Activated T-cell treated with anti-CD3 and anti-CD28 coated beads for 48 hours (primary cell): ENCODE measurements at regions not wholly inside any gene's neighbourhood (a gene's known extent, or its start where the extent isn't known, plus 50 kb on each side); places are given as distances from the start of the nearest gene placed in this dataset.

Source experiments
- DNase-seq: peaks from one replicate; pipeline ENCODE4 v3.0.0-alpha.2; 2020; ENCODE audit warnings: low read depth

- no peak for DNase-seq
Observed at GRCh38 chr5:165201369-165201768, 1696.0 kb downstream of the MAT2B start.

GRCh38 chr5:165201771-165202518 lies 1696.5 kb downstream of the MAT2B start:
- no peak for DNase-seq

DNA sequence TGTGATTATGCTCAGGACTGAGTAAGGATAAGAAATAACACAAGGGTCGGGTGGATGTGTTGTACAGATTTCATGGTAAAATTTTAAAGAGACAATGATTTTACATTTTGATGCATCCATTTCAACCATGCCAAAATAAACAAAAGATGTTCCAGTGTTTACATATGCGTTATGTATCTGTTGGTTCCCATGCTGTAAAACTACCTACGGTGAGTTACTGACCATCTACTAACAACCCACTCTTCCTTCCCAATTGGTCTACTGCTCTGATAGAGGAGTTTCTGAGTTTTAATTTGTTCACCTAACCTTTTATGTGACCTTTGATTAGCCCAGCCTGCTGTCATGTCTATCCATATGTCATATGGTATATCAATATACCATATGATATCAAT lies 1697.1 kb downstream of the MAT2B start:
- DNase-seq: no peak

- DNase-seq: no peak
Observed at GRCh38 chr5:165209101-165209727, 1703.8 kb downstream of the MAT2B start.

DNA sequence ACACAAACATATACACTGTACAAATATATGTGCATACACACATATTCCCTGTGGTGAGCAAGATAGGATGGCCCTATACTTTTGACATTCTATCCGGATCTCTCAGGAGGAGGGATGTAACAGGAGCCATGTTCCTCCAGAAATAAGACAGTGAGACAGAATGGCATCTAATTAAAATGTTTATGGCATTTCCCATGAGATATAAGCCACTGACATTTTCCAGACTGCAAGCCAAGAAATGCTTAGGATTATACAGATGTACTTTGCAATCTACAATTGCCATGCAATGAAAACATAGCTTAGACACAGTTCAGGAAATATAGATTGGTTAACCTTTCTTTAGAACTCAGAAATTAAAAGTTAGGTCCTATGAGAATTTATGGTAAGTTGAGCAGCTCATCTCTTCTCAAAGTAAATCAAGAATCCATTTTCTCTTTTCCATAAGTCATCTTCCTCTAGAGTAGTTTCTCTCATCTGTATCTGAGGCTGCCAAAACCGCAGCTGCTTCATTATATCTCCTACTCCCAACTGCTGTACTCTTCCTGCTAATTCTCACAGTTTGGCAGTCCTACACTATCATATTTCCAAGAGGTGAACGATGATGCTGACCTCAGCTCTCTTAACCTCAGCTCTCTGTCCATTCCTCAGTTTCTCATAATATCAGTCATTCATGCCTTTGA lies 1719.1 kb downstream of the MAT2B start:
- no peak for DNase-seq

- DNase-seq: no peak
Observed at GRCh38 chr5:165227515-165227914, 1722.1 kb downstream of the MAT2B start.

GRCh38 chr5:165228184-165228583 lies 1722.8 kb downstream of the MAT2B start:
- no peak for DNase-seq

DNA sequence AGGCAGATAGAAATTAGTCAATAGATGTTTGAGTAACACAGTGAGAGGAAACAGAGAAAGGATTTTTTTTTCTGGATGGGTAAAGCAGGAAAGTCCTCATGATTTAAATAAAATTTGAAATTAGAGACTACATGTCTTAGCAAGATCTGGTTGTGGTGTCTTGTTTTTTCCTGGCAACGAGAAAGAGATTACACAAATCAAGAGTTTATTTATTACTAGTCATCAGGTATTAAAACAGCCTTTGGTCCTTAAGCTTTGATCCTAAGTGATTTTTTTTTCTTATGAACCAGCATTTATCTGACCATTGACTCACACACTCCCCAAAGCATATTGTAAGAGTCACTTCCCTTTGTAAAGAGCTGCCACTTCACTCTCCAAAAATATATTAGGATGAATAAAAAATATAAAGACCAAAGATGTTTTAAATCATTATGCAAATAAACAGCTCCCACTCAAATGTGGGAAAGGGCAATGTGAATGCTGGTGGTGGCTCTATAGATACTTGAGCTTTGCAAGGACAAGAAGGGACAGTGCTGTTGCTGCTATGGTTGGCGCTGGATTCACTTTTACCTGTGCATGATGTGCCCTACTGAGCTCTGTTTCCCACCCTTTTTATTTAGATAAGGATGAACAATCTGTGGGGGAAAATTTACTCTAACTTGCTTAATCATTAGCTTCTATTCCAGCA lies 1726.5 kb downstream of the MAT2B start:
- no peak for DNase-seq

- DNase-seq: no peak
Observed at GRCh38 chr5:165232509-165233028, 1727.2 kb downstream of the MAT2B start.

DNA sequence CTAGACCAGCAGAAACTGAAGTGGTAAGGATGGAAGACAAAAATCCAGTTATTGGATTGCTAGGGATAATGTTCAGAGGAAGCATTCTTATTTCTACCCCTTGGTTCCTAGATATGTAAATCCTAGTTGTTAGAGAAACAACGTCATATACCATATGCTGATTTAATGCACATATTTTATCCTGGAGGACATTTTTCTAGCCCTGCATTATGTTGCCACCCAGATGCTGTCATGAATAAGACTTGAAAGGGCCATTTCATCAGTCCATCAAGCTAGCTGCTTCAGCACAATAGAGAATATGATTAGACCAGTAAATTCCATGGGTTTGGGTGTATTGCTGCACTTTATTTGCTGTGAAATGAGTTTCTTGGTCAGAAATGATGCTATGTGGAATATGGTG lies 1736.4 kb downstream of the MAT2B start:
- no peak for DNase-seq

DNA sequence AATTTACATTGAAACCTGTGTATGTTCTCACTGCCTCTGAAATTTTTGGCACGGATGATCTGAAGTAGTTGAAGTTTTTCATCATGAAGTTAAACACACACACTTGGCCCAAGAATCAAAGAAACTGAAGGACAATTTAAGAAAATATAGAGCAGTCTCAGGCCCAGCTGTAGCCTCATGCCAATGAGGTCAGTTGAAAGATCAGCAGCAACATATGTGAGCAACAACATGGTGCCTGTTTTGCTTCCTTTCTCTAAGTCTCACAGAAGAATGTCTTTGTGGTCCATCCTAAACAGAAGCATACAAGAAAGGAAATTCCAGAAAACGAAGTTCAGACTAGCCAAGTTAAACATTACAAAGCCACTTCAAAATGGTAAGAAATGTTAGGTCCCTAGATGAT lies 1737.2 kb downstream of the MAT2B start:
- no peak for DNase-seq

- DNase-seq: no peak
Observed at GRCh38 chr5:165244407-165244806, 1739.0 kb downstream of the MAT2B start.

- no peak for DNase-seq
Observed at GRCh38 chr5:165258197-165258771, 1752.9 kb downstream of the MAT2B start.

GRCh38 chr5:165260426-165260825 lies 1755.0 kb downstream of the MAT2B start:
- DNase-seq: no peak

DNA sequence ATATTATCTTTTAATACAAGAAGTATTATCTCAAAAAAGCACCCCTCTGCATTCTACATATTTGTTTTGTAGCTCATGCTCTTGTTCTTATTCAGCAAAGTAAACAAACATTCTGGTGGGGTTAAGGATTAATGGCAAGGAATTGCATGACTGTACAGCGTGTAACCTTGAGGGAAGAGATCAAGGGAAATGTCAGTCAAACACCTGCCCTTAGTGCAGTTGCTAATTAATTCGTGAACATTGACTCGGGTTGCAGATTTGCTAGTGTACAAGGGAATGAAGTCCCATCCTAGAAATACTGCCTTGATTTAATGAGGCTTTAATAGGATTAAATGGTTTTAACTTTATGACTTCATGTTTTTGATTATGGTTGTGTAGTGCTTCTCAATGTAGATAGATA lies 1758.1 kb downstream of the MAT2B start:
- DNase-seq: no peak

GRCh38 chr5:165266939-165267338 lies 1761.5 kb downstream of the MAT2B start:
- no peak for DNase-seq

DNA sequence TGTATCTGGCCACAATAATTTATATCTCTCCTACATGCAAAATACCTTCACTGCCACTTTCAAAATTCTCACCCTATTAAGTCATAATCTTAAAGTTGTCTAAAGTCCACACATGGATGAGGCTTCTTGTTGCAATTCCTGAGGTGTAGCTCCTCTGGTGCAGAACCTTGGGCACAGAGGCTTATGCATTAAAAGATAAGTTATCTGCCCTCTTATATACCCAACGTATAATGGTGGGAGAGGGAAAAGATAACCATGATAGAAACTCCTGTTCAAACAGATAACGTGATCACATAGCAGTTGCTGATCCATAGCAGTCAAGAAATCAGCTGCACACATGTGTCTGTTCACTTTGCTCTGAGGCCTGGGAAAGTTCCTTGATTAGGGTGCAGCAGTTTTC lies 1767.0 kb downstream of the MAT2B start:
- DNase-seq: no peak

DNA sequence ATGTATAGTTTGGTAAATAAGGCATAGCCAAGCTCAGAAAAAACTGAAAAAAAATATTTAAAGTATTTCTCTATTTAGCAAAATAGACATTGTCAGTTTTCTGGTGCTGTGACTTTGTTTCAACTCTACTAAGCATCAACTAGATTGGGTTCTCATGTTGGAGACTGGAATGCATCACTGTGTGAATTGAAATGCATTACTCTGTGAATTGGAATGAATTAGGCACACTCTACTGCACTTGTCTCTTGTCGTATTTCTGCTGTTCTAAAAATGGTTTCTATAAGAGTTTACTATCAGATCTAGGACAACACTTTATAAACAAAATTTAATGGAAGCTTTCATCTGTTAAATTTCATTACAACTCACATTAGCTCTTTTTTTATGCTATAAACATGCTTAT lies 1772.2 kb downstream of the MAT2B start:
- no peak for DNase-seq

DNA sequence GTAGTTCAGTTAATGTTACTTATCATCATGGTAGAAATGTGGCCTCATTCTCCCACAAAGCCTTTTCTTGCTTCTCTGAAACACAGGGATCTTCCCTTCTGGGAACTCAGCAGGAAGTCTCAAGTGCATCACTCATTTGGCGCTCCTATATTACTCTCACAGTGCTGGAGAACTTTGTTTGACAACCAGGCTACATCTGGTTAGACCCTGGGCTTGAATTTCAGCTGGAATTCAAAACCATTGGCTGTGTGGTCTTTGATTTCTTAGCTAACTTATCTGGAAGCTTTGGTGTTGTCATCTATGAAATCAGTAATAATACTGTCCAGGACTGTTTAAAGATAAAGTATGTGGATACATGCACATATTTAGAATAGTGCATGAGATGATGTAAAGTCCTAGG lies 1777.1 kb downstream of the MAT2B start:
- DNase-seq: no peak

- DNase-seq: no peak
Observed at GRCh38 chr5:165286692-165287091, 1781.3 kb downstream of the MAT2B start.

DNA sequence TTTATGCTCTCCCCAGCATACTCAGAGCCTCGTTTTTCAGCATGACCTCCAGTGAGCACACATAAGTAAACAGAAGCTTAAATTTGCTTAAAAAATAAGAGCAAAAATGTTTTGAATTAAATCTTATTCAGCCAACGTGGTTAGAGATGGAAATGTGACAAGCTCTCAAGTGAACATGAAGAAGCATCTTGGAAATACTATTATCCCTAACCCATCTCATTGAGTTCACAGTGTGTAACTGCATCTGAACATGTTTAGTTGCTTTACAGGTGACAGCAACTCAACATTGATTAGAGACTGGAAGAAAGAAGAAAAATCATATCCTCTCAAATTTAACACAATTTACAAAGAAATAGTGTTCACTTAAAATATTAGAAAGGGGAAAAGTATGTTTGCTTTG lies 1785.1 kb downstream of the MAT2B start:
- no peak for DNase-seq
